HG03342 (cell line): ENCODE measurements at regions not wholly inside any gene's neighbourhood (a gene's known extent, or its start where the extent isn't known, plus 50 kb on each side); places are given as distances from the start of the nearest gene placed in this dataset.

Source experiments
- ATAC-seq: cut with Tn5 transposase; IDR thresholded peaks from one replicate; pipeline ENCODE4 v1.9.1; 2021; ENCODE audit warnings: mild to moderate bottlenecking, moderate library complexity; ENCODE audit not compliant: unreplicated experiment

- no peak for ATAC-seq
These were observed 526.8 kb upstream of the TBL1XR1 start for GRCh38 chr3:177724020-177724638.

- no peak for ATAC-seq
These were observed 527.9 kb upstream of the TBL1XR1 start for GRCh38 chr3:177725165-177725564.

- ATAC-seq = no peak
These were observed 529.5 kb upstream of the TBL1XR1 start for GRCh38 chr3:177726807-177727206.

GRCh38 chr3:177729956-177730681 is 532.8 kb upstream of the TBL1XR1 start:
- no peak for ATAC-seq

- no peak for ATAC-seq
These were observed 533.5 kb upstream of the TBL1XR1 start for GRCh38 chr3:177730814-177731213.

- no peak for ATAC-seq
These were observed 534.5 kb upstream of the TBL1XR1 start for GRCh38 chr3:177731644-177732268.

GRCh38 chr3:177733233-177733632 is 536.0 kb upstream of the TBL1XR1 start:
- ATAC-seq = no peak

- no peak for ATAC-seq
These were observed 536.7 kb upstream of the TBL1XR1 start for GRCh38 chr3:177733936-177734335.

- ATAC-seq = no peak
These were observed 538.1 kb upstream of the TBL1XR1 start for GRCh38 chr3:177735431-177735830.

GRCh38 chr3:177739461-177739860 is 542.2 kb upstream of the TBL1XR1 start:
- ATAC-seq = no peak

GRCh38 chr3:177740254-177740653 is 543.0 kb upstream of the TBL1XR1 start:
- no peak for ATAC-seq

GRCh38 chr3:177742273-177742672 is 545.0 kb upstream of the TBL1XR1 start:
- peak; percentile 51 for ATAC-seq

GRCh38 chr3:177743173-177743890 is 546.0 kb upstream of the TBL1XR1 start:
- no peak for ATAC-seq

GRCh38 chr3:177744873-177745606 is 547.8 kb upstream of the TBL1XR1 start:
- no peak for ATAC-seq

GRCh38 chr3:177745607-177746005 is 548.3 kb upstream of the TBL1XR1 start:
- ATAC-seq = no peak

- ATAC-seq = no peak
These were observed 549.2 kb upstream of the TBL1XR1 start for GRCh38 chr3:177746337-177746933.

GRCh38 chr3:177749836-177750235 is 552.6 kb upstream of the TBL1XR1 start:
- no peak for ATAC-seq

GRCh38 chr3:177750436-177750835 is 553.2 kb upstream of the TBL1XR1 start:
- no peak for ATAC-seq

- no peak for ATAC-seq
These were observed 554.5 kb upstream of the TBL1XR1 start for GRCh38 chr3:177751770-177752169.

- no peak for ATAC-seq
These were observed 555.5 kb upstream of the TBL1XR1 start for GRCh38 chr3:177752831-177753230.
